ENCODE measurements at regions not wholly inside any gene's neighbourhood (a gene's known extent, or its start where the extent isn't known, plus 50 kb on each side); places are given as distances from the start of the nearest gene placed in this dataset.
"Not testable (repeated sequence)": the region's sequence is repeated elsewhere in the genome, so short reads cannot be mapped to it uniquely, and the experiment has no call there.

DNA sequence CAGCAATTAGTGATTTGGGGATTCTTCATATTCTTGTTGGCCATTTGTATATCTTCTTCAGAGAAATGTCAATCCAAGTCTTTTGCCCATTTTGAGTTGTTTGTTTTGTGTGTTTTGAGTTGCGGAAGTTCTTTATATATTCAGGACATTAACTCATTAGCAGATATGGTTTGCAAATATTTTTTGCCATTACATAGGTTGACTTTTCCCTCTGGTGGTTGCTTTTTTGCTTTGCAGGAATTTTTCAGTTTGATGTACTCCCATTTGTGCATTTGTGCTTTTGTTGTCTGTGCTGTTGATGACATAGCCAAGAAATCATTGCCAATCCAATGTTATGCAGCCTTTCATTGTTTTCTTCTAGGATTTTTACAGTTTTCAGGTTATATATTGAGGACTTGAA lies 63.6 kb upstream of the DNAJC1 start:
- Histone ChIP-seq H3K27me3 (no peaks in the 10 kb centered on the region), H3K36me3 (no peaks in the 10 kb centered on the region), H3K4me1 (no peaks in the 10 kb centered on the region), H3K4me3 (no peak overlapping the region), H3K27ac (no peak overlapping the region), H3K9me3 (peaks cover 0 to 29% (median 8%) of the 10 kb centered on the region in 4 donors)
- WGBS, 2 donors: 92 to 97% methylated on average over 1 of the region's 1 CpG
- DNase-seq (ENCODE audit: low spot score in 2 of 2): no peak
- TF ChIP-seq, protein P1, sequence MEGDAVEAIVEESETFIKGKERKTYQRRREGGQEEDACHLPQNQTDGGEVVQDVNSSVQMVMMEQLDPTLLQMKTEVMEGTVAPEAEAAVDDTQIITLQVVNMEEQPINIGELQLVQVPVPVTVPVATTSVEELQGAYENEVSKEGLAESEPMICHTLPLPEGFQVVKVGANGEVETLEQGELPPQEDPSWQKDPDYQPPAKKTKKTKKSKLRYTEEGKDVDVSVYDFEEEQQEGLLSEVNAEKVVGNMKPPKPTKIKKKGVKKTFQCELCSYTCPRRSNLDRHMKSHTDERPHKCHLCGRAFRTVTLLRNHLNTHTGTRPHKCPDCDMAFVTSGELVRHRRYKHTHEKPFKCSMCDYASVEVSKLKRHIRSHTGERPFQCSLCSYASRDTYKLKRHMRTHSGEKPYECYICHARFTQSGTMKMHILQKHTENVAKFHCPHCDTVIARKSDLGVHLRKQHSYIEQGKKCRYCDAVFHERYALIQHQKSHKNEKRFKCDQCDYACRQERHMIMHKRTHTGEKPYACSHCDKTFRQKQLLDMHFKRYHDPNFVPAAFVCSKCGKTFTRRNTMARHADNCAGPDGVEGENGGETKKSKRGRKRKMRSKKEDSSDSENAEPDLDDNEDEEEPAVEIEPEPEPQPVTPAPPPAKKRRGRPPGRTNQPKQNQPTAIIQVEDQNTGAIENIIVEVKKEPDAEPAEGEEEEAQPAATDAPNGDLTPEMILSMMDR (IDR thresholded peaks at IDR 0.05): no peak
- TF ChIP-seq EP300 (IDR thresholded peaks at IDR 0.05) (no peak), POLR2A (IDR thresholded peaks at IDR 0.05) (no peak)

DNA sequence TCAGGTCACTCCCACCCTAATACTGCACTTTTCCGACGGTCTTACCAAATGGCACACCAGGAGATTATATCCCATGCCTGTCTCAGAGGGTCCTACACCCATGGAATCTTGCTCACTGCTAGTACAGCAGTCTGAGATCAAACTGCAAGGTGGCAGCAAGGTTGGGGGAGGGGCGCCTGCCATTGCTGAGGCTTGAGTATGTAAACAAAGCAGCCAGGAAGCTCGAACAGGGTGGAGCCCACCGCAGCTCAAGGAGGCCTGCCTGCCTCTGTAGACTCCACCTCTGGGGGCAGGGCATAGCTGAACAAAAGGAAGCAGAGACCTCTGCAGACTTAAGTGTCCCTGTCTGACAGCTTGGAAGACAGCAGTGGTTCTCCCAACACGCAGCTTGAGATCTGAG lies 57.5 kb upstream of the DNAJC1 start:
- H3K9me3 ChIP-seq: peaks cover 0 to 17% (median 0%) of the 10 kb centered on the region in 4 donors
- H3K36me3 ChIP-seq; DNase-seq (ENCODE audit: low spot score in 2 of 2); H3K27me3 ChIP-seq; H3K27ac ChIP-seq; H3K4me1 ChIP-seq; H3K4me3 ChIP-seq: not testable (repeated sequence)
- 79 to 87% methylated on average over 5 to 6 of the region's 6 CpGs for WGBS, 2 donors

DNA sequence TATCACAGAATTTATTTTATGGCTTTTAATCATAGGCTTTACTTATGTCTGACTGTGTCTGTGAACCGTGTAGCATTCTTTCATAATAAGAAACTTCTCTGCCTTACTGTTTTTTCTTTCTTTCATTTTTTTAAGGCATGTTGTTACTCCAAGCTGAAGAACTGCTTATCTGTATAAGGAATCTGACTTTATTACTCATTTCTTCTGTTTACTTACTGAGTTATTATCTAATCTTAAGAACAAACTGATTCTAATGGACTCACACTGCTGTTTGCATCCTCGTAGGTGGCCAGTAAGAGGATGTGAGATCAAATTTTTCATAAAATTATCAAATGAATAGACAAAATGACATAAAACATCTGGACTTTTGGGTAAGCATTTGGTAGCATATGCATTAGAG lies 54.7 kb upstream of the DNAJC1 start:
- no peaks in the 10 kb centered on the region for H3K4me1 ChIP-seq
- no peaks in the 10 kb centered on the region for H3K27me3 ChIP-seq
- 46 to 54% methylated on average over 2 of the region's 2 CpGs for WGBS, 2 donors
- H3K36me3 ChIP-seq: no peaks in the 10 kb centered on the region
- no peak overlapping the region for H3K27ac ChIP-seq
- H3K4me3 ChIP-seq: no peak overlapping the region
- TF ChIP-seq, protein P1 (IDR thresholded peaks at IDR 0.05): no peak
- TF ChIP-seq POLR2A (IDR thresholded peaks at IDR 0.05) (no peak), EP300 (IDR thresholded peaks at IDR 0.05) (no peak)
- no peak for DNase-seq (ENCODE audit: low spot score in 2 of 2)
- H3K9me3 ChIP-seq: peaks cover 0 to 14% (median 0%) of the 10 kb centered on the region in 4 donors

DNA sequence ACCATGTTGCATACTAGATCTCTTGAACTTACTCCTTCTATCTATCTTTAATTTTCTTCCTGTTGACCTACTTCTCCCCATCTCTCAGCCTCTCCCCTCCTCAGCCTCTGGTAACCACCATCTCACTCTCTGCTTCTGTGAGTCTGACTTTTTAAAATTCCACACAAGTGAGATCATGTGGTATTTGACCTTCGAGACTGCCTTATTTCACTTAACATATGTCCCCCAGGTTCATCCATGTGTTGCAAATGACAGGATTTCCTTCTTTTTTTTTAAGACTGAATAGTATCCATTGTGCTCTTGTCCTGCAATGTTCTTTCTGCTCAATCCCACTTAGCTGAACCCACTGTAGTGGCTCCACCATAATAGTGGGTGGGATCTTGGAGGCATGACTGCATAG lies 51.4 kb upstream of the DNAJC1 start:
- no peaks in the 10 kb centered on the region for H3K36me3 ChIP-seq
- H3K4me1 ChIP-seq: no peaks in the 10 kb centered on the region
- H3K27ac ChIP-seq: no peak overlapping the region
- 19 to 32% methylated on average over 1 of the region's 1 CpG for WGBS, 2 donors
- H3K9me3 ChIP-seq: no peaks in the 10 kb centered on the region
- no peak for TF ChIP-seq EP300 (IDR thresholded peaks at IDR 0.05)
- H3K27me3 ChIP-seq: no peaks in the 10 kb centered on the region
- no peak for DNase-seq (ENCODE audit: low spot score in 2 of 2)
- no peak overlapping the region for H3K4me3 ChIP-seq
